Activated CD8-positive, alpha-beta memory T cell treated with anti-CD3 and anti-CD28 coated beads, Interleukin-2, amount 10 ng/mL, durations not matched to agents 7 days and 5 days (primary cell): ENCODE measurements at regions not wholly inside any gene's neighbourhood (a gene's known extent, or its start where the extent isn't known, plus 50 kb on each side); places are given as distances from the start of the nearest gene placed in this dataset.

ENCODE experiments used
- ATAC-seq: fragments of 150-1000 bp; cut with Tn5 transposase; one replicate; pipeline ENCODE4 v1.10.0; 2021; ENCODE audit warnings: moderate library complexity
- CTCF ChIA-PET: fragments of 350-600 bp; sonication (Branson Sonifier 250); formaldehyde crosslinking; loops from one replicate; lab custom pipeline; 2021; ENCODE audit warnings: antibody characterized with exemption; lab: Charles Lee
- DNase-seq: peaks from one replicate; pipeline ENCODE4 v3.0.0-alpha.2; 2020
- H3K27ac Mint-ChIP-seq: one replicate; pipeline ENCODE4 v1.8.0; 2021; ENCODE audit warnings: mild to moderate bottlenecking, mixed read lengths
- H3K27me3 Mint-ChIP-seq: one replicate; pipeline ENCODE4 v1.8.0; 2021; ENCODE audit warnings: mixed read lengths
- H3K36me3 Mint-ChIP-seq: one replicate; pipeline ENCODE4 v1.8.0; 2021; ENCODE audit warnings: mild to moderate bottlenecking, mixed read lengths
- H3K4me1 Mint-ChIP-seq: one replicate; pipeline ENCODE4 v1.8.0; 2021; ENCODE audit warnings: mixed read lengths
- H3K4me3 Mint-ChIP-seq: one replicate; pipeline ENCODE4 v1.8.0; 2021; ENCODE audit warnings: mild to moderate bottlenecking, moderate library complexity, mixed read lengths
- H3K9me3 Mint-ChIP-seq: one replicate; pipeline ENCODE4 v1.8.0; 2022; ENCODE audit warnings: low read depth, mixed read lengths

- H3K4me1 Mint-ChIP-seq, result no peaks in the 10 kb centered on the region
Measured at GRCh38 chr2:562391-563364, 114.5 kb downstream of the TMEM18 start.

DNA sequence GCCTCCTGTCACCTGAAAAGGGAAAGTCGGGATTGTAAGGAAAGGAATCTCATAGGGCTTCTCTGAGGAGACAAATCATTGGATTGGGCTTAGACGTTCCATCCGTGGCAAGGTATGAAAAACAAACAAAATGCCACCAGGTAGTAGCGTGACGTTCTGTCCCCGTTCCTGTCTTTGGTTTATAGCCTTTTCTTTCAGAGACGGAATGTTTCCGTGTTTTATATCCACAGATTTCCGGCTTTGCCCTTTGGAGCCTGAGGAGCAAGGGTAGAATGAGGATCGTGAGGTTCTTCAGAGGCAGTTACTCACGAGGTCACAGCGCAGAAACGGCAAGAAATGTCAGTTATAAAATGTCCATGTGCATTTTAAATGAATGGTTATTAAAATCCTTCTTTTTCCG lies 118.3 kb downstream of the TMEM18 start:
- ATAC-seq (no peak), DNase-seq (no peak)
- Mint-ChIP-seq H3K4me1 (no peaks in the 10 kb centered on the region), H3K36me3 (no peaks in the 10 kb centered on the region), H3K4me3 (no peak overlapping the region), H3K9me3 (no peaks in the 10 kb centered on the region), H3K27me3 (peaks cover 2% of the 10 kb centered on the region), H3K27ac (no peak overlapping the region)
- CTCF ChIA-PET, result no interaction called here

More at GRCh38 chr2:562391-563364, 114.5 kb downstream of the TMEM18 start:
- no peaks in the 10 kb centered on the region for H3K9me3 Mint-ChIP-seq
- DNase-seq, result no peak
- CTCF ChIA-PET, result no interaction called here
- no peak overlapping the region for H3K4me3 Mint-ChIP-seq
- H3K27me3 Mint-ChIP-seq, result peaks cover 4% of the 10 kb centered on the region
- no peaks in the 10 kb centered on the region for H3K36me3 Mint-ChIP-seq
- ATAC-seq, result no peak
- no peak overlapping the region for H3K27ac Mint-ChIP-seq

- no peak overlapping the region for H3K4me3 Mint-ChIP-seq
- DNase-seq, result no peak
- no peak overlapping the region for H3K27ac Mint-ChIP-seq
- H3K27me3 Mint-ChIP-seq, result peaks cover 2% of the 10 kb centered on the region
- no peaks in the 10 kb centered on the region for H3K9me3 Mint-ChIP-seq
- no peak for ATAC-seq
- no peaks in the 10 kb centered on the region for H3K4me1 Mint-ChIP-seq
- CTCF ChIA-PET, result no interaction called here
- H3K36me3 Mint-ChIP-seq, result no peaks in the 10 kb centered on the region
Measured at GRCh38 chr2:558302-558642, 118.9 kb downstream of the TMEM18 start.

GRCh38 chr2:557635-558301 lies 119.4 kb downstream of the TMEM18 start:
- Mint-ChIP-seq H3K27me3 (peaks cover 2% of the 10 kb centered on the region), H3K27ac (no peak overlapping the region), H3K9me3 (no peaks in the 10 kb centered on the region), H3K36me3 (no peaks in the 10 kb centered on the region), H3K4me1 (no peaks in the 10 kb centered on the region), H3K4me3 (no peak overlapping the region)
- no peak for DNase-seq
- CTCF ChIA-PET, result no interaction called here
- ATAC-seq, result no peak

- Mint-ChIP-seq H3K4me3 (no peak overlapping the region), H3K4me1 (no peaks in the 10 kb centered on the region), H3K9me3 (no peaks in the 10 kb centered on the region), H3K36me3 (no peaks in the 10 kb centered on the region), H3K27me3 (peaks cover 2% of the 10 kb centered on the region), H3K27ac (no peak overlapping the region)
- DNase-seq (no peak), ATAC-seq (no peak)
- CTCF ChIA-PET, result no interaction called here
Measured at GRCh38 chr2:556485-556884, 120.7 kb downstream of the TMEM18 start.

DNA sequence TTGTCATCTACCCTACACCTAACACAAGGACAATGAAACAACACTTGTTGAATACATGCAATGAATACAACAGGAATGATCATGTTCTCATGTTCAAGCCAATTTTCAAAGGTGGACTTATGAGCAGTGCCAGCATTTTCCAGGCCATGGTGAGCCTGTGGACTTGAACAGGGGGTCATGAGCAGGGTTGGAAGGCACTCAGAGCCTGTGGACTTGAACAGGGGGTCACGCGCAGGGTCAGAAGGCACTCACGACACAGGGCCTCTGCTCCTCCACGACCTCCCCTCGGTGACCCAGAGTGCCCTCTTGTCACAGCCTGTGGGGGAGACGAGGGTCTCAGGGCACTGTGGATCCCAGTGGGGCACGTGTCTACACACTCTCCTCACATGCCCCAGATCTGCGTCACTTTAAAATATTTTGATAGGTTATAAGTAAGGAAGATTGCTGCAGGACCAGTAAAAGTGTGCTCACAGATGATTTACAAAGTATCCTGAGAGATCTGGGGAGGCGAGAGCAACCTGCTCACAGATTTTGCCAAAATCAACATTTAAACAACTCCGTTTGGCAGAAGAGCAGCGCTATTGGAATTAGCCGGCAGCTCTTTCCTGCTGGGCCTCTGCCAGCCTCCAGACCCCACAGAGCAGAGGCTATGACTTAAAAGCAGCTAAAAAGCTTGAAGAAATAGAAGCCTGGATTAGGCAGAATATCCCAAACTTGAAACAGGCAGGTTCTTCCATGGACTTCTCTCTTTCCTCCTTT lies 121.9 kb downstream of the TMEM18 start:
- Mint-ChIP-seq H3K4me1 (no peaks in the 10 kb centered on the region), H3K4me3 (no peak overlapping the region), H3K9me3 (no peaks in the 10 kb centered on the region), H3K27ac (no peak overlapping the region), H3K27me3 (peaks cover 3% of the 10 kb centered on the region), H3K36me3 (no peaks in the 10 kb centered on the region)
- DNase-seq, result no peak
- ATAC-seq, result no peak
- CTCF ChIA-PET, result no interaction called here

DNA sequence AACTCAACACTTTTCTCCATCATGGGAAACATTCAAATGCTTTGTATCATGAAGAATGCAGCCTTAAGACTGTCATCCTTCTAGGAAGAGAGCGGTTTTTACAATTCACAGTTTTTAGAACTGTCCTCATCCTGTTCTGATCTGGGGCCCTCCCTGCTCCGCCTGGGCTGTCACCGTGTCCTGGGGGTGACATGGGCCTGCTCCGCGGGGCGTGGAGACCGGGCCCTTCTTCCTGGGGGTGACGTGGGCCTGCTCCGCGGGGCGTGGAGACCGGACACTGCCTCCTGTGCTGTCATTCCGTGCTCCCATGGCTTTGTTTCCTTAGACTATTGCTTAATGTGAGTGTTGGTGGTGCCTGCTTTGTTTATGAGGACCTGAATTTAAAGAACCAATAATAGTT lies 122.8 kb downstream of the TMEM18 start:
- H3K27me3 Mint-ChIP-seq, result peaks cover 5% of the 10 kb centered on the region
- no peak overlapping the region for H3K4me3 Mint-ChIP-seq
- no peaks in the 10 kb centered on the region for H3K36me3 Mint-ChIP-seq
- CTCF ChIA-PET, result no interaction called here
- DNase-seq (no peak), ATAC-seq (no peak)
- no peaks in the 10 kb centered on the region for H3K9me3 Mint-ChIP-seq
- H3K27ac Mint-ChIP-seq, result no peak overlapping the region
- H3K4me1 Mint-ChIP-seq, result no peaks in the 10 kb centered on the region

DNA sequence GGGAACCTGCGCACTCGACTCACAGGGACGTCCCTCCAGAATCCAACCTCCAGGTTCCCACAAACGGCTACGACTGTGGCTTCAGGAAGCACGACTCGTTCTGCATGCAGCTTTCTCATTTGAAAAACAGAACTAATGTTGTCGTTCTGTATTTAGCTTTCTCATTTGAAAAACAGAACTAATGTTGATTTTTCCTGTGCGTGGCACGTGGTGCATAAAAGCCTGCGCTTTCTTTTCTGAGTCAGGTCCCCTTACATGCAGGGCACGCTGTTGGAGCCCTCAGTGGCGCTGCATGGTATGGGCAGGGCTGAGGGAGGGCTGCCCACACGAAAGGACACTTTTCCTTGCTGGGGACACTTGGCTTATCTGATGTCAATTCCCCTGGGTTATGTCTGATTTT lies 124.3 kb downstream of the TMEM18 start:
- no peaks in the 10 kb centered on the region for H3K4me1 Mint-ChIP-seq
- DNase-seq, result no peak
- no peak for ATAC-seq

GRCh38 chr2:551621-552020 lies 125.6 kb downstream of the TMEM18 start:
- no peak for DNase-seq
- Mint-ChIP-seq H3K4me3 (no peak overlapping the region), H3K27me3 (peaks cover 12% of the 10 kb centered on the region), H3K27ac (no peak overlapping the region), H3K36me3 (no peaks in the 10 kb centered on the region), H3K9me3 (no peaks in the 10 kb centered on the region), H3K4me1 (no peaks in the 10 kb centered on the region)
- CTCF ChIA-PET, result no interaction called here
- no peak for ATAC-seq

More for the DNA sequence above, 124.3 kb downstream of the TMEM18 start:
- H3K4me3 Mint-ChIP-seq, result no peak overlapping the region
- H3K36me3 Mint-ChIP-seq, result no peaks in the 10 kb centered on the region
- H3K27me3 Mint-ChIP-seq, result peaks cover 8% of the 10 kb centered on the region
- H3K9me3 Mint-ChIP-seq, result no peaks in the 10 kb centered on the region
- no peak overlapping the region for H3K27ac Mint-ChIP-seq
- CTCF ChIA-PET, result no interaction called here

DNA sequence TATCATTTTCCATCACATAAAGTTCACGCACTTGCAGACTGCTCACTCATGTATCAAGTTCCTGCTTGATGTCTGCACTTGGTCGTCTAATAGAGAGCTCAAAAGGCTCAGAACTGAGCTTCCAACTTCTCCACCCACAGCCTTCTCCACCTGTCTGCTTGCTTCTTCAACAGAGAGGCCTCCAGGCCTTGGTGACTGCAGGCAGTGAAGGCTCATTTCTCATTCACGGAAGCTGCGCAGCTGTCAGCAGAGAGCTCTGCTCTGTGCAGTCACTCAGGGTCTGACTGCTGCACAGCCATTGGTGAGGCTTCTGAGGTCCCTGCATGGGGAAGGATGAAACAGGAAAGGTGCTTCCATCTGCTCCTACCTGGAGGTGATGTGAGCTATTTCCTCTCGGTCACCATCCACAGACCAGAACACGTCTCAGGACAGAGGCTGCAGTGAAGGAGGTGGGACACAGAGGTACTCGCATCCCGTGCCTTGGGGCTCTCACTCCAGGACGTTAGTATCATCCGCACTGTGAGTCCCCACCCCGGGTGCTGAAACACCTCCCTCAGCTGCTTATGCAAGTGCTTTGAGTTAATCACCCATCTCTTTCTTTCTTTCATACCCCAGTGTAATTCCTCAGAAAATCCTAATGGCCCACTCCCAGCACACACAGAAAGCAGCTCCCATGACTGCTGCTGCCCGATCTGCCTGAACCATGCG lies 126.2 kb downstream of the TMEM18 start:
- DNase-seq (no peak), ATAC-seq (no peak)
- H3K9me3 Mint-ChIP-seq, result no peaks in the 10 kb centered on the region
- H3K27me3 Mint-ChIP-seq, result peaks cover 12% of the 10 kb centered on the region
- no peak overlapping the region for H3K27ac Mint-ChIP-seq
- CTCF ChIA-PET, result no interaction called here
- no peaks in the 10 kb centered on the region for H3K36me3 Mint-ChIP-seq
- no peak overlapping the region for H3K4me3 Mint-ChIP-seq
- H3K4me1 Mint-ChIP-seq, result no peaks in the 10 kb centered on the region

- Mint-ChIP-seq H3K4me3 (no peak overlapping the region), H3K27me3 (peaks cover 19% of the 10 kb centered on the region), H3K27ac (no peak overlapping the region), H3K4me1 (no peaks in the 10 kb centered on the region), H3K36me3 (no peaks in the 10 kb centered on the region), H3K9me3 (no peaks in the 10 kb centered on the region)
- ATAC-seq, result no peak
- CTCF ChIA-PET, result no interaction called here
- no peak for DNase-seq
Measured at GRCh38 chr2:545711-546650, 131.2 kb downstream of the TMEM18 start.

DNA sequence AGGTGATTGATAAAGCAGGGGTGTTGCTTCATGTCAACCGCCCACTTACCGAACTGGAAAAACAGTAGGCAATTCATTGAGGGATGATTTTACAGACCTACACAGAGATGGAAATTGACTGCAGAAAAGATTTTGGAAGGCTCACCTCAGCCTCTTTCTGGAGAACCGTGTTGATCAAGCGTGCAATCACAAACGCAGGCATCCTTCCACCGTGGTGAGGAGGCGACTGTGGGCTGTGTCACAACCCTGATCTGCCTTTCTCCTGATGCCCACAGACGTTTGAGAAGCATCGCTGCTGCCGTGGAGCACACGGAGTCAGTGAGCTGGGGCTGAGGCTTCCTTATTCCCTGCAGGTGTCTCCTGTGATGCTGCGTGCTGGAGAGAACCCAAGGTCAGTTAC lies 132.0 kb downstream of the TMEM18 start:
- Mint-ChIP-seq H3K4me3 (no peak overlapping the region), H3K27ac (no peak overlapping the region), H3K9me3 (no peaks in the 10 kb centered on the region), H3K4me1 (no peaks in the 10 kb centered on the region), H3K27me3 (peaks cover 16% of the 10 kb centered on the region), H3K36me3 (no peaks in the 10 kb centered on the region)
- DNase-seq, result no peak
- ATAC-seq, result no peak
- CTCF ChIA-PET, result no interaction called here
